A673 (cell line): ENCODE measurements at regions not wholly inside any gene's neighbourhood (a gene's known extent, or its start where the extent isn't known, plus 50 kb on each side); places are given as distances from the start of the nearest gene placed in this dataset.

ENCODE experiments used
- BruUV-seq: library from RNA; stranded (reverse); fragments of 400-500 nt; replicated peaks from 2 replicates; lab custom pipeline; 2021; lab: Mats Ljungman, UMichigan
- CTCF ChIA-PET: fragments of 300-600 bp; sonication (Branson Sonifier 250); formaldehyde crosslinking; loops from one replicate; lab custom pipeline; 2022; ENCODE audit warnings: antibody characterized with exemption; lab: Charles Lee
- POLR2A ChIA-PET: fragments of 300-600 bp; sonication (Branson Sonifier 250); formaldehyde crosslinking; loops from one replicate; lab custom pipeline; 2022; ENCODE audit warnings: antibody characterized with exemption; ENCODE audit not compliant: low non-redundant PET; lab: Charles Lee
- DNase-seq: peaks from one replicate; pipeline ENCODE4 v3.0.0-alpha.2; 2015; ENCODE audit warnings: low spot score
- H3K27ac ChIP-seq: fragments of 200-600 bp; sonication (generic); 2 replicates; pipeline ENCODE4 v1.5.1; 2016; ENCODE audit warnings: mixed run types, low read depth, mild to moderate bottlenecking, mixed read lengths, antibody characterized with exemption, low read length; ENCODE audit not compliant: poor library complexity, severe bottlenecking
- H3K27me3 ChIP-seq: fragments of 200-600 bp; sonication (generic); replicated peaks from 2 replicates; pipeline ENCODE4 v1.6.1; 2017; ENCODE audit warnings: mixed run types, low read depth, mild to moderate bottlenecking, mixed read lengths, antibody characterized with exemption, low read length; ENCODE audit not compliant: insufficient read depth, poor library complexity
- H3K36me3 ChIP-seq: fragments of 200-600 bp; sonication (generic); 2 replicates; pipeline ENCODE4 v1.6.1; 2016; ENCODE audit warnings: mixed run types, mild to moderate bottlenecking, mixed read lengths, antibody characterized with exemption, low read length; ENCODE audit not compliant: insufficient read depth, poor library complexity, severe bottlenecking
- H3K4me1 ChIP-seq: fragments of 200-600 bp; sonication (generic); 2 replicates; pipeline ENCODE4 v1.6.1; 2017; ENCODE audit warnings: mixed run types, mild to moderate bottlenecking, mixed read lengths, antibody characterized with exemption, low read length; ENCODE audit not compliant: insufficient read depth, poor library complexity, severe bottlenecking
- H3K4me3 ChIP-seq: fragments of 200-600 bp; sonication (generic); 2 replicates; pipeline ENCODE4 v1.5.1; 2016; ENCODE audit warnings: low read depth, mixed run types, mild to moderate bottlenecking, mixed read lengths, low read length; ENCODE audit not compliant: poor library complexity, severe bottlenecking
- H3K9me3 ChIP-seq: fragments of 200-600 bp; sonication (generic); 2 replicates; pipeline ENCODE4 v1.6.1; 2016; ENCODE audit warnings: mixed run types, low read depth, mild to moderate bottlenecking, mixed read lengths, antibody characterized with exemption, low read length; ENCODE audit not compliant: poor library complexity, severe bottlenecking
- CTCF ChIP-seq: fragments of 300-800, 200-600 bp; sonication (generic); conservative IDR thresholded peaks from 2 replicates; pipeline ENCODE4 v1.5.1; 2017; ENCODE audit warnings: low read depth, mild to moderate bottlenecking, antibody characterized with exemption, low read length, moderate library complexity, mixed read lengths
- EZH2 ChIP-seq: fragments of 200-600 bp; sonication (generic); IDR thresholded peaks from 2 replicates; pipeline ENCODE4 v1.6.1; 2017; ENCODE audit warnings: borderline replicate concordance, low read depth, mild to moderate bottlenecking, mixed read lengths, antibody characterized with exemption, low read length; ENCODE audit not compliant: poor library complexity, severe bottlenecking
- intact Hi-C: fragments of 100-400 bp; cut with micrococcal nuclease; formaldehyde crosslinking; loops from one replicate; pipeline ENCODE4 v1.10.0; 2022; ENCODE audit not compliant: unreplicated experiment

DNA sequence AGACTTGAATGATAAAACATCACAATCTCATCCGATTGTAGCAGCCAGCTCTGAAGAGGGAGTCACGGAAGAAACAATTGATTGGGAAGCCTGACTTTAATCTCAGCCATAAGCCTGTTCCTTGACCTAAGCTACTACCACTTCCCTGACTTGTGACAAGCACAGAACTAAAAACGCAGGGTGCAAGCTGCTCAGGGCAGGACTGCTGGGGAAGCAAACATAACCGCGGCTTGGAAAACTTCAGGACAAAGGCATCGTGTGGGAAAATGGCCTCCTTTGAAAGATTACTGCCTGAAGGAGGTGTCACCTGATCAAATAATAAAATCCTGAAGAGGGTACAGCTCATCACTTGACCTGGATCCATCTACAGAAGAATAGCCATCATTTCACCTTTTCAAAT lies 595.3 kb upstream of the CADM1 start:
- no peak for DNase-seq
- CTCF ChIA-PET: no interaction called here
- no peaks in the 10 kb centered on the region for H3K9me3 ChIP-seq
- H3K4me3 ChIP-seq: no peak overlapping the region
- no peak overlapping the region for H3K27ac ChIP-seq
- H3K27me3 ChIP-seq: peaks cover 25% of the 10 kb centered on the region
- no TSS peak for BruUV-seq
- intact Hi-C loops: no loop called here
- no peaks in the 10 kb centered on the region for H3K36me3 ChIP-seq
- TF ChIP-seq CTCF (no peak), EZH2 (no peak)
- H3K4me1 ChIP-seq: no peaks in the 10 kb centered on the region
- POLR2A ChIA-PET: no interaction called here

- ChIA-PET POLR2A (interaction anchor here (0.7 kb wide), 1 partner anchor 38 kb away, joined by 3 read pairs; no protein-coding TSS in a partner anchor), CTCF (no interaction called here)
- intact Hi-C loops: no loop called here
- TF ChIP-seq EZH2 (no peak), CTCF (no peak)
- no peak overlapping the region for H3K4me3 ChIP-seq
- no peaks in the 10 kb centered on the region for H3K4me1 ChIP-seq
- no peak overlapping the region for H3K27ac ChIP-seq
- no peaks in the 10 kb centered on the region for H3K36me3 ChIP-seq
- no peaks in the 10 kb centered on the region for H3K9me3 ChIP-seq
- DNase-seq: no peak
- no TSS peak for BruUV-seq
- peaks cover 25% of the 10 kb centered on the region for H3K27me3 ChIP-seq
These were observed 592.2 kb upstream of the CADM1 start for GRCh38 chr11:116096272-116096995.

DNA sequence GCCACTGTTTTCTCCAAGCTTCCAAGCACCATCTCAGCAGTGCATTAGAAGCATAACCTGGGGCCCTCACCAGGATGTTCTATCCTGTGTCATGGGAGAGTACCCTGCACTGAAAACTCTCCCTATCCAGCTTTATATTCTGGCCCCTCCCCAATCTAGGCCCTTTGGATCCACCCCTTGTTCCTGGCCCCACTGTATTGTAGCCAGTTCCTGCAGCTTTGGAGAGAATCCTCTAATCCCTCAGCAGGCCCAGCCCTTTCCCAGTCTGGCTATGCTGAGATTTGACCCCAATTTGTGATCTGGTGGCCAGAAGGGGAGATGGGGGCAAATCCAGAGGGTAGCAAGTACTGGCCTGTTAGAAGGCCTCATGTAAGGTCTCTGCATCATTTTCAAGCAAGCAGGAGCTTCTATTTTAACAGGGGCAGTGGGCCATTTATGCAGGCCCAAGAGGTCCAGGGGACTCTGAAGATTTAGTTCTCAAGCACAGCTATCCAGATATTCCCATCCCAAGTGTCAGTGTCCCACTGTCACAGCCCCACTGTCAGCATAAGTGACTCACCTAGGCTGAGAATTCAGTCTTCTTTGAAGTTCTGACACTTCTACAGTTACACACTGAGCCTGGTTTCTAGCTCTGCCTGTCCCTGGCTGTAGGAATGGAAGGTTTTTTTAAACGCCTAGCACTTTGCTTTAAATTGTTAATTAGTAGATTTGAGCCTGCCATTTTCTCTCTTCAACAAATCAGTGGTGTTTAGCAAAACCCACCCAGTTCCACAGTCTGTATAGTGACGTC lies 589.5 kb upstream of the CADM1 start:
- no TSS peak for BruUV-seq
- ChIA-PET CTCF (no interaction called here), POLR2A (no interaction called here)
- no peaks in the 10 kb centered on the region for H3K9me3 ChIP-seq
- H3K4me1 ChIP-seq: no peaks in the 10 kb centered on the region
- no peak overlapping the region for H3K4me3 ChIP-seq
- no peaks in the 10 kb centered on the region for H3K36me3 ChIP-seq
- H3K27me3 ChIP-seq: peaks cover 25% of the 10 kb centered on the region
- intact Hi-C loops: no loop called here
- no peak for DNase-seq
- TF ChIP-seq CTCF: no peak
- TF ChIP-seq EZH2: no peak
- H3K27ac ChIP-seq: no peak overlapping the region
